Suppressor macrophage treated with lipopolysaccharide for 4 hours (primary cell): ENCODE measurements at regions not wholly inside any gene's neighbourhood (a gene's known extent, or its start where the extent isn't known, plus 50 kb on each side); places are given as distances from the start of the nearest gene placed in this dataset.

Source experiments
- DNase-seq: peaks from one replicate; pipeline ENCODE4 v3.0.0-alpha.2; 2020

DNA sequence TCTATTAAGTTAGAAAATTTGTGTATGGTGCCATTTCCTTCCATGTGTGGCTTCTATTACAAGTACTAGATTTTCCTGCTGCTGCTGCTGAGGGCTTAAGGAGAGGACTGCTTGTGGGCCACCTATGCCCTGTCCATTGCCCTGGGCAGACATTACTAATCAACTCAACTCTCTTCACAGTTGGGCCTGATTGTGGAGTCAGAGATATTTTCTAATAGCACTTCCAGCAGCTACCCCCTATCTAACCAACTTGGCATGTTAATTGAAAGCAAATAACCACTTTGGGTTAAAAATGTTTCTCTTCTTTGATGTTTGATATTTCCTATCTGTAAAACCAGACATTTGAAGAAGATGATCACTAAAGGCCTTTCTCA is 242.0 kb downstream of the EDEM1 start:
- DNase-seq: no peak

DNA sequence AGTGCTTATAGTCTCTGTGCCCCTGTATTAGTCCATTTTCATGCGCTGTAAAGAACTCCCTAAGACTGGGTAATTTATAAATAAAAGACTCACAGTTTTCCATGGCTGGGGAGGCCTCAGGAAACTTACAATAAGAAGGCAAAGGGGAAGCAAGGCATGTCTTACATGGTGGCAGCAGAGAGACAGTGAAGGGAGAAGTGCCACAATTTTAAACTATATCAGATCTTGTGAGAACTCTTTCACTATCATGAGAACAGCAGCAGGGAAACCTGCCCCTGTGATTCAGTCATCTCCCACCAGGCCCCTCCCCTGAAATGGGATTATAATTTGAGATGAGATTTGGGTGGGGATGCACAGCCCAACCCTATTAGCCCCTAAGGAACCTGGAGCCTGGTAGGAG is 243.2 kb downstream of the EDEM1 start:
- DNase-seq: no peak

DNA sequence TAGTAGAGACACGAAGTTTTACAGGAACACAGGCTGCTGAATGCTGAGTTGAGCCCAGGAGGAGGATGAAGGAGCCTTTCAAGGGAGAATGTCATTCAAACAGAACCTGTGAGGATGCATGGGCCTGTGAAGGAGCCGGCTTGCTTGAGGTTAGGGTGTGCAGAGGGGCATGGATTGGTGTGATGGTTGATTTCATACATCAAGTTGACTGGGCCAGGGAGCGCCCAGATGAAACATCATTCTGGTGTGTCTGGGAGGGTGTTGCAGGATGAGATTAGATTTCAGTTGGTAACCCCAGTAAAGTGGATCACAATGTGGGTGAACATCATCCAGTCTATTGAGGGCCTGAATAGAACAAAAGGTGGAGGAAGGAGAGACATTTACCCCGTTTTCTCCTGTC is 243.6 kb downstream of the EDEM1 start:
- no peak for DNase-seq

DNA sequence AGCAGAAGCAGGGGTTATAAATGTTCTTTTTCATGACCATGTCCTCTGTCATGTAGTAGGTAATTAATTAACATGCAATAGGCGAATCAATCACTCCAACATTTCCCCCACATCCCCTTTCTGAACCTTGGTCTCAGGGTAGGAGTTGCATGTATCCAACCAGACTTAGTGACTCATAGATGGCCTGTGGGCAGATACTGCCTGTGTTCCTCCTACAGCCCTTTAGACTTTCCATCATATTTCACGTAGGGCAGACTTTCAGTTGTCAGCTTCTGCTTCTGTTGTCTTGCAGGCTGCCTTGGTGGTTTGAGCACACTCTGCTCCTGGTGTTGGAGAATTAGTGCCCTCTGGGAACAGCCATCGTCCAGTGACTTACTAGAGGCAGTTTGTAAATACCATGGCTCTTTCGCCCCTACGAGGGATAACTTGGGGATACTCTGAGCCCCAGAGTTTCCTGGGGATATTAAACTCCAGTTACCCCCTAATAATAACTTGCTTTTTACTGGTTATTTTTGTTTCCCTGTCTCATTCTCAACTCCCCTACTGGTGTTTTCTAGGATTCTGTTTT is 244.4 kb downstream of the EDEM1 start:
- DNase-seq: peak; percentile 87

DNA sequence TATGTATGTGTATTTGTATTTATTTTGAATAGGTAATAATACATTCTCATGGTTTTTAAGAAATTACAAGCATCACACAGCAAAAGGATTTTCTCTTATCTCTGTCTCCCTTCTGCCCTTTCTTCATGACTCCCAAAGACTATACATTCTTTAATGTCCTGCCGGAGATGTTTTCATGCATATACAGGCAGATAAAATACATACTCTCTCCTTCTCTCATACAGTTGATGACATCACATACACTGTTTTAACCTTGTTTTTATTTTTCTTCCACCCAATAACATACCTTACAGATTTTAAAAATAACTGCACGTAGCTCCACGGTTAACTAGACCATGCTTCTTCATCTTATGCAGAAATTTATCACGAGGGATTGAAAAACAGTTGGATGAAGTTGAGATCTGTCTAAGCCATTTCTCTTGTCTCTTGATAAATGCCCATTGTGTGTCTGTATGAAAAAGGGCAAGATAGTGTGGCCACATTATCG is 249.8 kb downstream of the EDEM1 start:
- DNase-seq: no peak

DNA sequence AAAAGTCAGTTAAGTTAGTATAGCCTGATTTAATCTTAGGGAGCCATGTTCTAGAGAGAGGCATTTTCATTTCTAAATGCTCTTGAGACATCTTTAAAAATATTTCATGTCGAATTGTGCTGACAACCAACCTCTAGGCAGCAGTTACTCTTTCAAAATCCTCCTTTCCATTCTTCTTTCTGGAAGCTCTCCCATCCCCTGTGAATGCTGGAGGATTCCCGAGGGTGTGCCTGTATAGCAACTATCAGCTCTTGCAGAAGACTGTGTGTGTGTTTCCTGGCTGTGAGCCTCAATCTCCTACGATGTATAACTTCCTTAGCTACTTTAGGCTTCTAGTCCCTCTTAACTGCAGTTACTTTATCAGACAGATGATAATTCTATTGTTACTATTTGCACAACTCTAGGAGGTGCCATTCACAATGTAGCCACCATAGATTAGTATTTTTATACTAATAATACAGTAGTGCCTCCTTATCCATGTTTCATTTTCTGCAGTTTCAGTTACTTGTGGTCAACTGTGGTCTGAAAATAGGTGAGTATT is 250.3 kb downstream of the EDEM1 start:
- DNase-seq: no peak

DNA sequence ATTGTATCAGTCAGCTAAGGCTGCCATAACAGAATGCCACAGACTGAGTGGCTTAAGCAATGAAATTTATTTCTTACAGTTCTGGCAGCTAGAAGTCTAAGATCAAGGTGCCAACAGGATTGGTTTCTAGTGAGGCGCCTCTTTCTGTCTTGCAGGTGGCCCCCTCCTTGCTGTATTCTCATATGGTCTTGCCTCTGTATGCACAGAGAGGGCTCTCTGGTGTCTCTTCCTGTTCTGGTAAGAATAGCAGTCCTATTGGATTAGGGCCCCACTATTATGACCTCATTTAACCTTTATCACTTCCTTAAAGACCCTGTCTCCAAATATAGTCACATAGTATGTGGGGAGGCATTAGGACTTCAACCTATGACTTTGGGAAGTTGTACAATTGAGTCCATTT is 253.9 kb downstream of the EDEM1 start:
- no peak for DNase-seq

DNA sequence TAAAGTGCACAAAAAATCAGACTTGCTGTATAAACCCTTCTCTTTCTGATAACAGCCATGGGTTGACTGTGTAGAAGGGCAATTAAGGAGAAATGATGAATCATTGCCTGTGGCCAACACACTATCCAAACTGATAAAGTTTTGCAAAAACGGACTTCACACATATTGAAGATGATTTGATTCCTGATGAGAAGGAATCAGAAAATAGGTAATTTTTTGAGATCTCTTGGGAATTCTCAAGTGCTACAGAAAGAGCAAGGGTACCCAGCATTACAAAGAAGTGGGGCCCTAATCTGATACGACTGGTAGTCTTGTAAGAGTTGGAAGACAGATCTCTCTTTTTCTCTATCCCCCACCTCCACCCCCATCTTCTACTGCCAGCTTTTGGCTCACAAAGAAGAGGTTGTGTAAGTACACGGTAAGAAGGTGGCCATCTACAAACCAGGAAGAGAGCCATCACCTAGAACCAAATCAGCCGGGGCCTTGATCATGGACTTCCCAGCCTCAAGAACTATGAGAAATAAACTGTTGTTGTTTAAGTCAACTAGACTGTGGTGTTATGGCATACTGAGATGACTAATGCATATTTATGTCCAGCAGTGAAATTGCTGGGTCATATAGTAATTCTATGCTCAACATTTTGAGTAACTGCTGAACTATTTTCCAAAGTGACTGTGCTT is 254.7 kb downstream of the EDEM1 start:
- DNase-seq: no peak

DNA sequence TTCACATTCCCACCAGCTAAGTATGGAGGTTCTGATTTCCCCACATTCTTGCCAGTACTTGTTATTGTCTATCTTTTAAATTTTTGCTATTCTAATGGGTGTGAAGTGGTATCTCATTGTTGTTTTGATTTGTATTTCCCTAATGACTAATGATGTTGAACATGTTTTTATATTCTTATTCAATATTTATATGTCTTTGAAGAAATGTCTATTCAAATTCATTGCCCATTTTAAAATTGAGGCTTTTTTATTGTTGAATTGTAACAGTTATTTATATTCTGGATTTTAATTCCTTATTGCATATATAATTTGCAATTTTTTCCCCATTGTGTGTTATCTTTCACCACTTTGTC is 255.3 kb downstream of the EDEM1 start:
- no peak for DNase-seq

DNA sequence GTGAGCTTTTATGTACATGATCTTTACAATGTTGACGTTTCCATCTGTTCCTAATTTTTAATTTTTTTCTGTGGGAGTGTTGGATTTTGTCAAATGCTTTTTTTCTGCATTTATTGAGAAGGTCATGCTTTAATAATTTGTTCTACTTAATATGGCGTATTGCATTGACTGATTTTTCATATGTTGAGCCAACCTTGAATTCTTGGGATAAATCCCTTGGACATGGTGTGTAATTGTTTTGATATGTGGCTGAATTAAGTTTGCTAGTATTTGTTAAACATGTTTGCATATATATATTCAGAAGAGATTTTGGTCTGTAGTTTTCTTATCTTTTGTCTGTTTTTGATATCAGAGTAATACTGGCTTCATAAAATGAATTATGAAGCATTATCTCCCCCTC is 256.7 kb downstream of the EDEM1 start:
- DNase-seq: no peak

DNA sequence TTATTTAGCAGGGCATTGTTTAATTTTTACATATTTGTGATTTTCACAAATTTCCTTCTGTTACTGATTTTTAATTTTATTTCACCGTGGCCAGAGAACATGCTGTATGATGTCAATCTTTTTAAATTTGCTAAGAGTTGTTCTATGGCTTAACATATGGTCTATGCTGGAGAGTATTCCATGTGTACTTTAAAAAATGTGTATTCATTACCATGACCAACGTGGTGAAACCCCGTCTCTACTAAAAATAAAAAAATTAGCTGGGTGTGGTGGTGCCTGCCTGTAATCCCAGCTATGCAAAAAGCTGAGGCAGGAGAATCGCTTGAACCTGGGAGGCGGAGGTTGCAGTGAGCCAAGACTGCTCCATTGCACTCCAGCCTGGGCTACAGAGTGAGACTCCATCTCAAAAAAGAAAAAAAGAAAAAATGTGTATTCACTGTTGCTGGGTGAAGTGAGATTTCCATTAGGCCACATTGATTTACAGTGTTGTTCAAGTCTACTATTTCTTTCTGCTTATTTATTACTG is 258.2 kb downstream of the EDEM1 start:
- DNase-seq: no peak

DNA sequence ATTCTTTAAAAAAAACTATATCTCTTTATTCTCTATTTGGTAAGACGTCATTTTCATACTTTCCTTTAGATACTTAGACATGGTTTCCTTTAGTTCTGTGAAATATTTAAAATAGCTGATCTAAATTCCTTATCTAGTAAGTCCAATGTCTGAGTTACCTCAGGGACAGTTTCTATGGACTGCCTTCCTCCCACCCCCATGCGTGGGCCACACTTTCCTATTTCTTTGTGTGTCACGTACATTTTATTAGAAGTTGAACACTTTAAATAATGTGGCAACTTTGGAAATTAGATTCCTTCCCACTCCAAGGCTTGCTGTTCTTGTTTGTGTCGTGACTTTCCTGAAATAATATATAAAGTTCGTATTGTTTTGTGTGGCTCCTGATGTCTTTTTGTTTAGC is 260.7 kb downstream of the EDEM1 start:
- DNase-seq: no peak

DNA sequence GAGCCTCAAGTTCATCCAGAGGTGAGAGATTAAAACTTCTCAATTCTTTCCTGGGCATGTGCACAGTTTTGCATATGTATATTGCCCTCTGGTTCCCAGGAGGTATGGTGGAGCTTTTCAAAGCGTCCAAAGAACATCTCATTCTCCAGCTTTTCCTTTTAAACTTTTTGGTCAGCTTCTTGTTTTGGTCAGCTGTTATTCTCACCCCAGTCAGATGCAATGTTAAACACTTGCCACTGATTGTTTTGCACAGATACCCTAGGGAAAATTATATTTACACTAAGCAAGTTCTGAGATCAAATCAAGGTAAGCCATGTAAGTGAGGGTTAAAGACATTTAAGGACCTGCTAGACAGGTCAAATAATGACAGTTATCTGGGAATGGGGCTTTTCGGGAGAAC is 261.3 kb downstream of the EDEM1 start:
- no peak for DNase-seq

DNA sequence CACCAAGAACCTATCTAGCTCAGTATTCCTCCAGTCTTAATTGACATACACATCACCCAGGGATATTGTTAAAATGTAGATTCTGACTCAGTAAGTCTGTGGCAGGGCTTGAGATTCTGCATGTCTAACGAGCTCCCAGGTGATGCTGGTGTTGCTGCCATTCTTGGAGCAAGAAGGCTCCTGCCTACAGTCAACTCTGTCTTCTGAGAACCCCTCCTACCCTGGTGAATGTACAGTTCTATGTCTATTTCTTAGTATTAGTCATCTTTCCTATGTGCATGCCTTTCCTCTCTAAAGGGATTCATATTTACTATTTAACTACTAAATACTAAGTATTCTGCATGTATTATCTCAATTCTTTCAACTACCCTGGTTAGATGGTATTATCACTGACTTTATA is 268.7 kb downstream of the EDEM1 start:
- DNase-seq: no peak

DNA sequence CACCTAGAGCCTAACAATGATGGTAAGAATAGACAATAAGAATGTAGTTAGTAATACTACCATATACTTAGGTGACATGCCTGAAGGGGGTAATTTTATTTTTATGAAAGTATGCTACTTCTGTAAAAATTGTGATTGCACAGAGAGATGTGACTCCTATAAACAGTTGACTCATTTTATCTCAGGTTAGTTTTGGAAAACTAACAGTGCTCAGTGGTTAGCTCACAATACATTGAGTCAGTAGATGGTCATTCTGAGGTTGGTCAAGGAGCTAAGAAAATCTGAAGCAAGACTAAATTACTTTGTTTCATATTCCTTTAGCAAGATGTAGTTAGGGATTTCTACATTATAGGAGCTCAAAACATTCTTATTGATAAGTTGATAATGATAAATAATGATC is 271.0 kb downstream of the EDEM1 start:
- DNase-seq: peak; percentile 66

DNA sequence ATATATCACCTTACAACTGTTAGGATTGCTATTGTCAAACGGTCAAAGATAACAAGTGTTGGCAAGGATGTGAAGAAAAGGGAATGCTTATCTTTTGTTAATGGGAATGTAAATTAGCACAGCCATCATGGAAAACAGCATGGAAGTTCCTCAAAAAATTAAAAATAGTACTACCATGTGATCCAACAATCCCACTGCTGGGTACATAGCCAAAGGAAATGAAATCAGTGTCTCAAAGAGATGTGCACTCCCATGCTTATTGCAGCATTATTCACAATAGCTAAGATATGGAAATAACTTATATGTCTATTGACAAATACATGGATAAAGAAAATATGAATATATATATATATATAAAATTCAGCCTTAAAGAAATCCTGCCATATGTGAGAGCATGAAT is 274.6 kb downstream of the EDEM1 start:
- DNase-seq: peak; percentile 40

DNA sequence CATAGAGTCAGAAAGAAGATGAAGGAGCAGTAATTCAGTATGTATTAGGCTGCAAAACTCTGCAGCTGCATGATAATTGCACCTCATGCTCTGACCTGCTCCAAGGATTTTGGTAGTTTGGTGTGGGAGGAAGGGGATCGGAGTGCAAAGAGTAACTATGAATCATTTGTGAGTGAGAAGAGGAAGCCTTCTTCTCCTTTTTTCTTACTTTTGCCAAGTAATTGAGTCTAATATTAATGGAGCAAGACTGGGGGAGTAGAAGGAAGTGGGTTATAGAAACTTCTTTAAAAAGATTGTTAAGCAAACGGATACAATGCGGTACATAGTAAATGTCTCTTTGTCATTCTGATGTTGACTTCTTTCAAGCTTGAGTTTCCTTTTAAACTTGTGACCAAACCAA is 276.5 kb downstream of the EDEM1 start:
- peak; percentile 81 for DNase-seq

DNA sequence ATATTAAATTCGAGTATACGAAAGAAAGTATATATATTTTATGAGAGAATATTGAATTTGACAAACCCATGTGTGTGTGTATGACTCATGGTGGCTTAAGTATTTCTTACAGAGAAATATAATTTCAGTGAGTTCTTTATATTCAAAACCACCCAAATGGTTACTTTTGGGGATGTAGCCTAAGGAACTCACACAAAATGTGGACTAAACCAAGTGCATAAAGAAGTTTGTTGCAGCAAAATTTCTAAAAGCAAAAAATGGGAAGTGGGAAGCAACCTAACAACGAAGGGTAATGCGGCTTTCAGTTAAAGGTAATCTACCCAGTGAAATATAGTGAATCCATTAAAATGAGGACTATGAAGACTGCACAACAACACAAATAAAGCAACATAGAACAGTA is 277.1 kb downstream of the EDEM1 start:
- DNase-seq: no peak

DNA sequence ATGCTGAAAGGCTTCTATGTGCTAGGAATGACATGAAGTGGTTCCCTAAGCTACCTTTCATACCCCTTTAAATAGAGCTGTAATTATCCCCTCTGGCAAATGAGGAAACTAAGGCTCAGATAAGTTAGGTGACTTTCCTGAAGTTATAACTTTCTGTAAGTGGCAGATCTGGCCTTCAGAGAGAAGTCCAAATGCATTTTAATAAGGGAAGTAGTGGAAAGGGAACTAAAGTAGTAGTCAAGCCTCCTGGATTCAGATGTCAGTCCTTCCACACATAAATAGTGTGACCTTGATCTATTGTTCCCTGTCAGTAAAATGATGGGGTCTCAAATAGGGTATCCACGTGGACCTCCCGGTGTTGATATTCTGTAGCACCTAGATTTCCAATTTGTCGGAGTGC is 277.7 kb downstream of the EDEM1 start:
- DNase-seq: peak; percentile 38

DNA sequence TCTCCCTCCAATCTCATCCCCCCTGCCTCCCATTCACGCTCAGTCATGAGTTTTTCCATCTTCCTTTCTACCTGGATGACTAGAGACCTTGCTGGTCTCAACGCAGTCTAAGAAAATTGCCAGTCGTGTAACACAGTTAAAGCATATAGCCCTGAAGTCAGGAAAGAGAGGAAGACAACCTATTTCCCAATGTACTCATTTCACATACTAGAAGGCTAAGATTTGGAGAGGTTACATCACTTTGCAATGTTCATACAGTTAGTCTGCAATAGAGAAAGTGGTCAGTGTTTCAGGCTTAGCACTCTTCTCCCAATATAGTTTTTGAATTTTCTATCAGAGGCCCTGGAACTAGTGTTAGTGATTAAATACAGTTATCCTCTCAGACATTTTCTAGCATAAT is 278.6 kb downstream of the EDEM1 start:
- peak; percentile 68 for DNase-seq

DNA sequence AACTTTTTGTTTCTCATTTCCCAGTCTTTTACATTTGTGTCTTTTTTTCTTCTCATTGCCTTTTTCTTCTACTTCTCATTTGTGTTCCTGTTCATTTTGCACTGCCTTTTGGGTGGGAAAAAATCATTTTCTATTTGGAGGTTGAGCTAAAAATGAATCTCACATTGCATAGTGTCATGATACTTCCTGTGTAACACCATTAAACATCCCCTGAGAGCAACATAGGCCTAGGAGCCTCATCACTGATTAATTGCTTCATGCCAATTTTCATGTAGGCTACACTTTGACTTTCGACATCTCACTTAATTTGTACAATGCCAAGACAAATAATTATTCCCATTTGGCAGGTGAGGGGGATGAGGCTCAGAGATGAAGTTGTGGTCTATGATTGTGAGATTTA is 279.2 kb downstream of the EDEM1 start:
- peak; percentile 51 for DNase-seq

DNA sequence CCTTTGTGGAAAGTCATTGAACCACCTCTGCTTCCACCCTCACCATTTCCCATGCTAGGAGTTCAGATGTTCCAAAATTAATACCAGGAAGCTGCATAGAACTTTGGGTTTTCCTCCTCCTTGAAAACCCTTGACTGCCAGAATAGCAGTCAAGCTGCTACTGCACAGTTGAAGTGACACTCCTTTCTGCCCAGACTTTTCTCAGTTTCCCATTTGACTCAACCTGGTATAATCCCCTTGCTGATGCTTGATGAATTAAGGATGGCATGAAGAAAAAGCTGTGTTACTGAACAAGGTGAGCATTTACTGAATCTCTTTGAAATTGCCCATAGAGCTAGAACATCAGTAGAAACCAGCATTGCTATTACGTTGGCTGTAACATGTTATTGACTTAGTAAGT is 286.0 kb downstream of the EDEM1 start:
- DNase-seq: no peak

DNA sequence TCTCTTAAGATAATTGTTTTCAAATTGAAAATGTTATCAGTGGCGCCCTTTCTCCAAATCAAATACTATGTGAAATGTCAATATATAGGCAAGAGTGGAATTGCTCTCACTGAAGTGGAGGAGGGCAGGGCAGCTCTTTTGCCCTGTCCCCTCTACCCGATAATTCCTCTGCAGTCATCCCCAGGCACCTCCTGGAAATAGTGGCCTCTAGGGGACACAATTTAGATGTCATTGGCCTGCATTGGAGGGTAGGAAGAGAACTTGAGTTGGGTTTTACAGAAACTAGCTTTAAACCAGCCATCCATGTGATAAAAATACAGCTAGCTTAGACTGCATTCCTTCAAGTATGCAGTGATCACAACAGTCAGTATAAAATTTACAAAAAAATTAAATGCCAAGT is 288.9 kb downstream of the EDEM1 start:
- no peak for DNase-seq

DNA sequence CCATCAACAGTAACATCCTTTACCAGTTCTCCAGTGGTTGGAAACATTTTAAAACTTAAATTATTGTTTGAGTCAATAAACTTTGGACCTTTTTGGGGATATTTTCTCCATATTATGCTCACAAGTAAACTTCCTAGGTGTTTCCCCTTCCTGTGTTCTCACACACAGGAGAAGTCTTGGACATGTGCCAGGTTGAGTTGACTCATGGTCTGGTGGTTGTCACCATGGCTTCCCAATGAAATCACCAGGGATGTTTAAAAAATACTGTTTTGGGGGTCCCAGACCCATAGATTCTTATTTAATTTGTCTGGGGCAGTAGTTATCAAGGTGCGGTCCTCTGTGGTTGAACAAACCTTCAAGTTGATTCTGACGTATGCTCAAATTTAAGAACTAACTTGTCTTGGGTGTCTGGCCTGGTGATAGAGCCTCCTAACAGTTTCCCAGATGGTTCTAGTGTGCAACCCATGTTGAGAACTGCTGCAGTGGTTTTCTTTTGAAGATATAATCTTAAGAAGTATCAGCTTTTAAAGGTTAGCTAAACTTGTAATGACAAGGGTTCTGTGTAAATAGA is 291.8 kb downstream of the EDEM1 start:
- DNase-seq: peak; percentile 36
